H1 (cell line): ENCODE measurements at regions not wholly inside any gene's neighbourhood (a gene's known extent, or its start where the extent isn't known, plus 50 kb on each side); places are given as distances from the start of the nearest gene placed in this dataset.

ENCODE experiments used
- CTCF ChIA-PET: fragments of 300-600 bp; sonication (Branson Sonifier 250); formaldehyde crosslinking; loops from one replicate; lab custom pipeline; 2021; ENCODE audit not compliant: partially characterized antibody; lab: Charles Lee
- POLR2A ChIA-PET: fragments of 300-600 bp; sonication (Branson Sonifier 250); formaldehyde crosslinking; loops from one replicate; lab custom pipeline; 2021; ENCODE audit warnings: inconsistent platforms; ENCODE audit not compliant: partially characterized antibody; lab: Charles Lee
- DNase-seq, 2 experiments: peaks; one replicate each; pipeline versions ENCODE4 v3.0.0 to v3.0.0-alpha.2; 2010 to 2022; ENCODE audit warnings: low spot score in 2 of 2, low read depth in 1 of 2, mixed read lengths in 1 of 2
- FAIRE-seq: peaks from 2 replicates; lab custom pipeline; 2011; peaks lifted over from hg19 to GRCh38; lab: Jason Lieb, UNC
- H2AFZ ChIP-seq: 2 replicates; pipeline ENCODE4 v1.8.1; 2012; ENCODE audit warnings: low read length, inconsistent platforms
- H2AK5ac ChIP-seq: 2 replicates; pipeline ENCODE4 v1.6.1; 2013; ENCODE audit warnings: low read depth, low read length
- H2BK120ac ChIP-seq: replicated peaks from 2 replicates; pipeline ENCODE3; 2013; ENCODE audit warnings: low read depth, low read length, inconsistent platforms
- H2BK12ac ChIP-seq: 2 replicates; pipeline ENCODE4 v1.6.1; 2013; ENCODE audit warnings: low read depth, low read length
- H2BK15ac ChIP-seq: 2 replicates; pipeline ENCODE4 v1.6.1; 2013; ENCODE audit warnings: low read length
- H2BK20ac ChIP-seq: 2 replicates; pipeline ENCODE4 v1.6.1; 2013; ENCODE audit warnings: low read length
- H2BK5ac ChIP-seq: 2 replicates; pipeline ENCODE4 v1.6.1; 2013; ENCODE audit warnings: low read depth, low read length
- H3K14ac ChIP-seq: 2 replicates; pipeline ENCODE4 v1.6.1; 2013; ENCODE audit warnings: inconsistent platforms; ENCODE audit not compliant: insufficient read length
- H3K18ac ChIP-seq: 2 replicates; pipeline ENCODE4 v1.6.1; 2013; ENCODE audit warnings: low read length; ENCODE audit errors: extremely low read depth
- H3K23ac ChIP-seq: 2 replicates; pipeline ENCODE4 v1.6.1; 2013; ENCODE audit warnings: inconsistent platforms; ENCODE audit not compliant: insufficient read length
- H3K23me2 ChIP-seq: 2 replicates; pipeline ENCODE4 v1.6.1; 2013; ENCODE audit warnings: low read depth, low read length
- H3K27ac ChIP-seq: 2 replicates; pipeline ENCODE4 v1.6.1; 2011; ENCODE audit warnings: low read depth, low read length, inconsistent platforms
- H3K27me3 ChIP-seq, 4 experiments: replicated peaks in 1 of 4; 1 replicate in 1 of 4; 2 replicates in 3 of 4; pipeline versions ENCODE4 v1.6.1 to v1.8.1; 2011 to 2013; ENCODE audit warnings: low read length in 3 of 4, mild to moderate bottlenecking in 3 of 4, inconsistent platforms in 2 of 4, mixed read lengths in 2 of 4, moderate library complexity in 1 of 4; ENCODE audit not compliant: control insufficient read depth in 3 of 4, insufficient read depth in 3 of 4; ENCODE audit errors: extremely low read depth in 1 of 4
- H3K36me3 ChIP-seq, 4 experiments: 2 replicates each; pipeline versions ENCODE4 v1.6.1 to v1.8.1; 2011 to 2013; ENCODE audit warnings: mild to moderate bottlenecking in 4 of 4, low read length in 3 of 4, moderate library complexity in 2 of 4, control low read depth in 1 of 4, inconsistent platforms in 1 of 4; ENCODE audit not compliant: insufficient read depth in 4 of 4, control insufficient read depth in 2 of 4
- H3K4ac ChIP-seq: replicated peaks from 2 replicates; pipeline ENCODE3; 2013; ENCODE audit warnings: low read length, low read depth, mixed read lengths, inconsistent platforms; ENCODE audit not compliant: insufficient read length
- H3K4me1 ChIP-seq, 4 experiments: replicated peaks in 1 of 4; 1 replicate in 1 of 4; 2 replicates in 3 of 4; pipeline versions ENCODE4 v1.6.1 to v1.8.1; 2011 to 2013; ENCODE audit warnings: low read length in 3 of 4, inconsistent platforms in 2 of 4, mixed read lengths in 1 of 4; ENCODE audit not compliant: insufficient read depth in 4 of 4, control insufficient read depth in 3 of 4
- H3K4me2 ChIP-seq, 2 experiments: 2 replicates each; pipeline versions ENCODE4 v1.6.1 to v1.8.1; 2011 to 2013; ENCODE audit warnings: low read depth in 2 of 2, low read length in 2 of 2, control low read depth in 1 of 2, inconsistent platforms in 1 of 2, mild to moderate bottlenecking in 1 of 2; ENCODE audit not compliant: insufficient read depth in 1 of 2
- H3K4me3 ChIP-seq, 4 experiments: fragments of 200-600, 300-600 bp in 1 of 4; sonication (generic), shearing (Covaris generic), sonication (Bioruptor Twin) in 1 of 4; 2 replicates each; pipeline versions ENCODE4 v1.5.1 to v1.8.1; 2011 to 2016; ENCODE audit warnings: low read length in 4 of 4, low read depth in 3 of 4, control low read depth in 2 of 4, inconsistent platforms in 2 of 4, mild to moderate bottlenecking in 2 of 4, mixed read lengths in 1 of 4, moderate library complexity in 1 of 4; ENCODE audit not compliant: insufficient read depth in 2 of 4; ENCODE audit errors: extremely low read depth in 1 of 4
- H3K56ac ChIP-seq: replicated peaks from 2 replicates; pipeline ENCODE3; 2013; ENCODE audit warnings: low read depth, mild to moderate bottlenecking, mixed read lengths, low read length, inconsistent platforms; ENCODE audit not compliant: insufficient read length
- H3K79me1 ChIP-seq: 2 replicates; pipeline ENCODE4 v1.6.1; 2013; ENCODE audit warnings: low read depth, low read length, control low read depth
- H3K79me2 ChIP-seq, 2 experiments: 2 replicates each; pipeline versions ENCODE4 v1.6.1 to v1.8.1; 2012 to 2013; ENCODE audit warnings: low read length in 2 of 2, mild to moderate bottlenecking in 2 of 2, inconsistent platforms in 1 of 2; ENCODE audit not compliant: insufficient read depth in 2 of 2, control insufficient read depth in 1 of 2
- H3K9ac ChIP-seq, 4 experiments: replicated peaks in 1 of 4; 1 replicate in 1 of 4; 2 replicates in 3 of 4; pipeline versions ENCODE4 v1.6.1 to v1.8.1; 2011 to 2013; ENCODE audit warnings: low read depth in 3 of 4, low read length in 3 of 4, control low read depth in 2 of 4, mild to moderate bottlenecking in 2 of 4, moderate library complexity in 2 of 4, inconsistent platforms in 1 of 4; ENCODE audit errors: extremely low read depth in 1 of 4
- H3K9me3 ChIP-seq, 2 experiments: 2 replicates each; pipeline versions ENCODE4 v1.6.1 to v1.8.1; 2012 to 2013; ENCODE audit warnings: mild to moderate bottlenecking in 2 of 2, moderate library complexity in 2 of 2, control low read depth in 1 of 2, inconsistent platforms in 1 of 2, low read depth in 1 of 2, low read length in 1 of 2, mixed read lengths in 1 of 2; ENCODE audit not compliant: insufficient read depth in 2 of 2
- H4K20me1 ChIP-seq, 2 experiments: replicated peaks in 1 of 2; 2 replicates each; pipeline versions ENCODE3 to v1.8.1; 2011 to 2013; ENCODE audit warnings: inconsistent platforms in 2 of 2, low read length in 2 of 2, mild to moderate bottlenecking in 1 of 2; ENCODE audit not compliant: insufficient read depth in 2 of 2, control insufficient read depth in 1 of 2
- H4K5ac ChIP-seq: 2 replicates; pipeline ENCODE4 v1.6.1; 2013; ENCODE audit warnings: low read length, low read depth, mixed read lengths, inconsistent platforms; ENCODE audit not compliant: insufficient read length
- H4K8ac ChIP-seq: 2 replicates; pipeline ENCODE4 v1.8.0; 2013; ENCODE audit warnings: mild to moderate bottlenecking, moderate library complexity, low read length, inconsistent platforms; ENCODE audit not compliant: insufficient read depth; ENCODE audit errors: extremely low read depth
- H4K91ac ChIP-seq: replicated peaks from 2 replicates; pipeline ENCODE3; 2013; ENCODE audit warnings: low read length, mixed read lengths, inconsistent platforms; ENCODE audit not compliant: insufficient read length
- BCL11A ChIP-seq, 2 experiments: IDR thresholded peaks; one replicate each; pipeline ENCODE4 v1.6.1; 2011; ENCODE audit warnings: low read depth in 2 of 2, low read length in 2 of 2, mild to moderate bottlenecking in 2 of 2
- CEBPB ChIP-seq: IDR thresholded peaks from 2 replicates; pipeline ENCODE4 v1.6.1; 2012; ENCODE audit warnings: low read depth, low read length
- EZH2 ChIP-seq: fragments of 200-600 bp; sonication (generic); IDR thresholded peaks from 2 replicates; pipeline ENCODE4 v1.7.1; 2012; ENCODE audit warnings: low read depth, mild to moderate bottlenecking, moderate library complexity, low read length, inconsistent platforms; ENCODE audit not compliant: severe bottlenecking
- GTF2F1 ChIP-seq: IDR thresholded peaks from 2 replicates; pipeline ENCODE4 v1.6.1; 2012; ENCODE audit warnings: low read depth, low read length, improper control_type of control experiment, borderline replicate concordance
- JUND ChIP-seq: IDR thresholded peaks from 2 replicates; pipeline ENCODE4 v1.6.1; 2011; ENCODE audit warnings: mild to moderate bottlenecking, improper control_type of control experiment, low read length
- SP4 ChIP-seq: IDR thresholded peaks from 2 replicates; pipeline ENCODE4 v1.6.1; 2012; ENCODE audit warnings: low read length, inconsistent platforms
- WGBS, 2 experiments: shearing (Covaris generic) in 1 of 2; methylation state at CpG; one replicate each; pipeline versions ENCODE4 v1.1.6 to v1.1.7; 2013 to 2015; ENCODE audit warnings: low lambda C conversion rate in 2 of 2, mixed read lengths in 2 of 2, inconsistent platforms in 1 of 2, low coverage in 1 of 2, missing lambda C conversion rate in 1 of 2; ENCODE audit not compliant: insufficient replicate concordance in 2 of 2, insufficient coverage in 1 of 2, insufficient read length in 1 of 2; ENCODE audit errors: extremely low coverage in 1 of 2, missing lambda C conversion rate in 1 of 2; 5-methylcytosine and 5-hydroxymethylcytosine counted together

- H2AFZ ChIP-seq, result no peak overlapping the region
- no peak overlapping the region for H2AK5ac ChIP-seq
- H3K36me3 ChIP-seq, result no peaks in the 10 kb centered on the region
- H3K9ac ChIP-seq, result no peak overlapping the region
- no peak overlapping the region for H3K18ac ChIP-seq
- no peak overlapping the region for H3K4me2 ChIP-seq
- no peak overlapping the region for H2BK5ac ChIP-seq
- H4K20me1 ChIP-seq, result no peaks in the 10 kb centered on the region
- H3K27ac ChIP-seq, result no peak overlapping the region
- no peak overlapping the region for H3K4ac ChIP-seq
- POLR2A ChIA-PET, result interaction anchor here (1.5 kb wide), 1 partner anchor 18 kb away, joined by 3 read pairs; no protein-coding TSS in a partner anchor
- H3K79me1 ChIP-seq, result no peaks in the 10 kb centered on the region
- no peak overlapping the region for H2BK12ac ChIP-seq
- H3K56ac ChIP-seq, result no peak overlapping the region
- 80% methylated on average over 12 of the region's 12 CpGs; no CpG with 5 or more reads in 1 of the 2 experiments for WGBS, 2 experiments
- H3K4me3 ChIP-seq, result no peak overlapping the region
- H4K8ac ChIP-seq, result no peak overlapping the region
- H4K5ac ChIP-seq, result no peak overlapping the region
- H3K79me2 ChIP-seq, result no peaks in the 10 kb centered on the region
- no peak overlapping the region for H2BK20ac ChIP-seq
- no peak overlapping the region for H2BK15ac ChIP-seq
- no peaks in the 10 kb centered on the region for H3K9me3 ChIP-seq
- H4K91ac ChIP-seq, result no peak overlapping the region
- TF ChIP-seq JUND, result no peak
- TF ChIP-seq BCL11A (IDR thresholded peaks at IDR 0.05; ENCODE audit: low read depth in 2 of 2, low read length in 2 of 2), result no peak
- no peak for TF ChIP-seq EZH2
- TF ChIP-seq CEBPB, result no peak
- TF ChIP-seq GTF2F1, result no peak
- no peak for TF ChIP-seq SP4
- TF ChIP-seq, all 59 proteins: peak for 0
- no peak for FAIRE-seq
- Histone ChIP-seq H3K14ac (no peak overlapping the region), H3K23ac (no peak overlapping the region), H3K27me3 (no peaks in the 10 kb centered on the region), H3K4me1 (no peaks in the 10 kb centered on the region), H3K23me2 (no peaks in the 10 kb centered on the region), H2BK120ac (no peak overlapping the region)
- CTCF ChIA-PET, result interaction anchor here (0.6 to 1.3 kb wide), 7 partner anchors 32 to 619 kb away, joined by 3 to 6 read pairs (median 3); no protein-coding TSS in a partner anchor
- DNase-seq, result no peak
Measured at GRCh38 chr2:42862669-42863185, 70.3 kb upstream of the HAAO start.
